ENCODE measurements at regions not wholly inside any gene's neighbourhood (a gene's known extent, or its start where the extent isn't known, plus 50 kb on each side); places are given as distances from the start of the nearest gene placed in this dataset.

GRCh38 chr15:95556866-95557225 lies 773.7 kb upstream of the NR2F2 start:
- H3K18ac ChIP-seq (ENCODE audit: extremely low read depth, low read length): no peak overlapping the region
- no peak overlapping the region for H4K5ac ChIP-seq (ENCODE audit: insufficient read length, low read depth, low read length)
- DNase-seq (ENCODE audit: low read depth in 1 of 2, low spot score in 2 of 2) (no peak), FAIRE-seq (no peak)
- H3K36me3 ChIP-seq (ENCODE audit: control insufficient read depth in 2 of 4, insufficient read depth in 4 of 4, low read length in 3 of 4): no peaks in the 10 kb centered on the region
- no peak overlapping the region for H3K23ac ChIP-seq (ENCODE audit: insufficient read length)
- 85% methylated on average over 6 of the region's 6 CpGs; no CpG with 5 or more reads in 1 of the 2 experiments for WGBS, 2 experiments (ENCODE audit: extremely low coverage in 1 of 2, insufficient coverage in 1 of 2, insufficient read length in 1 of 2, insufficient replicate concordance in 2 of 2, low coverage in 1 of 2, low lambda C conversion rate in 2 of 2, missing lambda C conversion rate in 1 of 2)
- peaks cover 0 to 8% (median 0%) of the 10 kb centered on the region in 4 experiments; a peak in 1 of 7 replicates for H3K4me1 ChIP-seq (replicated peaks in 1 of 4; ENCODE audit: control insufficient read depth in 3 of 4, insufficient read depth in 4 of 4, low read length in 3 of 4)
- H3K9me3 ChIP-seq (ENCODE audit: insufficient read depth in 2 of 2, low read depth in 1 of 2, low read length in 1 of 2): no peaks in the 10 kb centered on the region
- peaks cover 3% of the 10 kb centered on the region; the same call in 1 of the 2 replicates for H3K23me2 ChIP-seq (ENCODE audit: low read depth, low read length)
- CTCF ChIA-PET (ENCODE audit: partially characterized antibody): interaction anchor here (1.6 kb wide), 1 partner anchor 10 kb away, joined by 6 read pairs; no protein-coding TSS in a partner anchor
- H3K79me1 ChIP-seq (ENCODE audit: low read depth, low read length): no peaks in the 10 kb centered on the region
- H3K79me2 ChIP-seq (ENCODE audit: control insufficient read depth in 1 of 2, insufficient read depth in 2 of 2, low read length in 2 of 2): no peaks in the 10 kb centered on the region
- no peak overlapping the region for H2AFZ ChIP-seq (ENCODE audit: low read length)
- H2BK20ac ChIP-seq (ENCODE audit: low read length): no peak overlapping the region
- H3K9ac ChIP-seq (replicated peaks in 1 of 4; ENCODE audit: extremely low read depth in 1 of 4, low read depth in 3 of 4, low read length in 3 of 4): no peak overlapping the region
- no peak overlapping the region for H3K27ac ChIP-seq (ENCODE audit: low read depth, low read length)
- no peak overlapping the region for H3K4me2 ChIP-seq (ENCODE audit: insufficient read depth in 1 of 2, low read depth in 2 of 2, low read length in 2 of 2)
- H3K4ac ChIP-seq (replicated peaks; ENCODE audit: insufficient read length, low read depth, low read length): no peak overlapping the region
- no peak overlapping the region for H2BK5ac ChIP-seq (ENCODE audit: low read depth, low read length)
- no peak overlapping the region for H3K4me3 ChIP-seq (ENCODE audit: extremely low read depth in 1 of 4, insufficient read depth in 2 of 4, low read depth in 3 of 4, low read length in 4 of 4)
- no peak overlapping the region for H2BK15ac ChIP-seq (ENCODE audit: low read length)
- no peak overlapping the region for H2AK5ac ChIP-seq (ENCODE audit: low read depth, low read length)
- H3K14ac ChIP-seq (ENCODE audit: insufficient read length): no peak overlapping the region
- no peaks in the 10 kb centered on the region for H4K20me1 ChIP-seq (replicated peaks in 1 of 2; ENCODE audit: control insufficient read depth in 1 of 2, insufficient read depth in 2 of 2, low read length in 2 of 2)
- H4K91ac ChIP-seq (replicated peaks; ENCODE audit: insufficient read length, low read length): no peak overlapping the region
- no peak overlapping the region for H4K8ac ChIP-seq (ENCODE audit: extremely low read depth, insufficient read depth, low read length)
- no peak overlapping the region for H2BK120ac ChIP-seq (replicated peaks; ENCODE audit: low read depth, low read length)
- no peaks in the 10 kb centered on the region for H3K27me3 ChIP-seq (replicated peaks in 1 of 4; ENCODE audit: control insufficient read depth in 3 of 4, extremely low read depth in 1 of 4, insufficient read depth in 3 of 4, low read length in 3 of 4)
- no peak for TF ChIP-seq EZH2 (IDR thresholded peaks at IDR 0.05; ENCODE audit: low read depth, low read length, severe bottlenecking)
- TF ChIP-seq RXRA (IDR thresholded peaks at IDR 0.05; ENCODE audit: insufficient read depth, low read depth, low read length): no peak
- no peak for TF ChIP-seq CTBP2 (IDR thresholded peaks at IDR 0.05; ENCODE audit: borderline replicate concordance, insufficient read depth, insufficient read length, low read length)
- no peak overlapping the region for H2BK12ac ChIP-seq (ENCODE audit: low read depth, low read length)
- POLR2A ChIA-PET (ENCODE audit: partially characterized antibody): no interaction called here
- no peak overlapping the region for H3K56ac ChIP-seq (replicated peaks; ENCODE audit: insufficient read length, low read depth, low read length)

Data from H1 (cell line).